ENCODE measurements at regions not wholly inside any gene's neighbourhood (a gene's known extent, or its start where the extent isn't known, plus 50 kb on each side); places are given as distances from the start of the nearest gene placed in this dataset.

GRCh38 chr4:12707381-12708175 lies 776.6 kb downstream of the RAB28 start:
- Histone ChIP-seq H3K79me1 (ENCODE audit: low read depth, low read length) (no peaks in the 10 kb centered on the region), H2BK12ac (ENCODE audit: low read depth, low read length) (no peak overlapping the region), H3K4ac (replicated peaks; ENCODE audit: insufficient read length, low read depth, low read length) (no peak overlapping the region), H3K56ac (replicated peaks; ENCODE audit: insufficient read length, low read depth, low read length) (no peak overlapping the region), H2BK15ac (ENCODE audit: low read length) (no peak overlapping the region), H3K4me2 (ENCODE audit: insufficient read depth in 1 of 2, low read depth in 2 of 2, low read length in 2 of 2) (no peak overlapping the region), H4K20me1 (replicated peaks in 1 of 2; ENCODE audit: control insufficient read depth in 1 of 2, insufficient read depth in 2 of 2, low read length in 2 of 2) (no peaks in the 10 kb centered on the region), H2AFZ (ENCODE audit: low read length) (no peak overlapping the region), H2BK20ac (ENCODE audit: low read length) (no peak overlapping the region), H3K27ac (ENCODE audit: low read depth, low read length) (no peak overlapping the region), H2BK5ac (ENCODE audit: low read depth, low read length) (no peak overlapping the region), H4K91ac (replicated peaks; ENCODE audit: insufficient read length, low read length) (no peak overlapping the region), H3K23me2 (ENCODE audit: low read depth, low read length) (no peaks in the 10 kb centered on the region), H3K79me2 (ENCODE audit: control insufficient read depth in 1 of 2, insufficient read depth in 2 of 2, low read length in 2 of 2) (no peaks in the 10 kb centered on the region), H3K9me3 (ENCODE audit: insufficient read depth in 2 of 2, low read depth in 1 of 2, low read length in 1 of 2) (no peaks in the 10 kb centered on the region), H3K14ac (ENCODE audit: insufficient read length) (no peak overlapping the region), H3K18ac (ENCODE audit: extremely low read depth, low read length) (no peak overlapping the region), H3K27me3 (replicated peaks in 1 of 4; ENCODE audit: control insufficient read depth in 3 of 4, extremely low read depth in 1 of 4, insufficient read depth in 3 of 4, low read length in 3 of 4) (no peaks in the 10 kb centered on the region), H2BK120ac (replicated peaks; ENCODE audit: low read depth, low read length) (no peak overlapping the region), H3K36me3 (ENCODE audit: control insufficient read depth in 2 of 4, insufficient read depth in 4 of 4, low read length in 3 of 4) (no peaks in the 10 kb centered on the region; a peak in 1 of 8 replicates), H2AK5ac (ENCODE audit: low read depth, low read length) (no peak overlapping the region), H3K23ac (ENCODE audit: insufficient read length) (no peak overlapping the region), H3K9ac (replicated peaks in 1 of 4; ENCODE audit: extremely low read depth in 1 of 4, low read depth in 3 of 4, low read length in 3 of 4) (no peak overlapping the region), H4K8ac (ENCODE audit: extremely low read depth, insufficient read depth, low read length) (no peak overlapping the region), H3K4me1 (replicated peaks in 1 of 4; ENCODE audit: control insufficient read depth in 3 of 4, insufficient read depth in 4 of 4, low read length in 3 of 4) (no peaks in the 10 kb centered on the region), H3K4me3 (ENCODE audit: extremely low read depth in 1 of 4, insufficient read depth in 2 of 4, low read depth in 3 of 4, low read length in 4 of 4) (no peak overlapping the region), H4K5ac (ENCODE audit: insufficient read length, low read depth, low read length) (no peak overlapping the region)
- ChIA-PET CTCF (ENCODE audit: partially characterized antibody) (no interaction called here), POLR2A (ENCODE audit: partially characterized antibody) (no interaction called here)
- 93% methylated on average over 1 of the region's 1 CpG; no CpG with 5 or more reads in 1 of the 2 experiments for WGBS, 2 experiments (ENCODE audit: extremely low coverage in 1 of 2, insufficient coverage in 1 of 2, insufficient read length in 1 of 2, insufficient replicate concordance in 2 of 2, low coverage in 1 of 2, low lambda C conversion rate in 2 of 2, missing lambda C conversion rate in 1 of 2)
- DNase-seq (ENCODE audit: low read depth in 1 of 2, low spot score in 2 of 2) (no peak), FAIRE-seq (no peak)
- TF ChIP-seq RBBP5 (IDR thresholded peaks at IDR 0.05; ENCODE audit: borderline replicate concordance, low read depth, low read length) (no peak), RFX5 (IDR thresholded peaks at IDR 0.05; ENCODE audit: borderline replicate concordance, low read depth, low read length) (no peak), CBX5 (IDR thresholded peaks at IDR 0.05; ENCODE audit: low read depth, low read length) (no peak), EP300 (IDR thresholded peaks at IDR 0.05; ENCODE audit: borderline replicate concordance in 1 of 2, low read depth in 2 of 2, low read length in 2 of 2) (no peak)
